Stimulated activated naive CD8-positive, alpha-beta T cell treated with anti-CD3 and anti-CD28 coated beads, Interleukin-15, Interleukin-2, amounts not matched to agents 100 ng/mL and 50 ng/mL, for 24 hours (primary cell): ENCODE measurements at regions not wholly inside any gene's neighbourhood (a gene's known extent, or its start where the extent isn't known, plus 50 kb on each side); places are given as distances from the start of the nearest gene placed in this dataset.

Source experiments
- H3K27ac Mint-ChIP-seq: one replicate; pipeline ENCODE4 v1.8.0; 2021; ENCODE audit warnings: mild to moderate bottlenecking, mixed read lengths
- H3K27me3 Mint-ChIP-seq: one replicate; pipeline ENCODE4 v1.8.0; 2021; ENCODE audit warnings: mixed read lengths
- H3K36me3 Mint-ChIP-seq: one replicate; pipeline ENCODE4 v1.8.0; 2021; ENCODE audit warnings: low read depth, mixed read lengths
- H3K4me1 Mint-ChIP-seq: one replicate; pipeline ENCODE4 v1.8.0; 2021; ENCODE audit warnings: low read depth, mixed read lengths
- H3K4me3 Mint-ChIP-seq: one replicate; pipeline ENCODE4 v1.8.0; 2021; ENCODE audit warnings: mild to moderate bottlenecking, mixed read lengths
- H3K9me3 Mint-ChIP-seq: one replicate; pipeline ENCODE4 v1.8.0; 2021; ENCODE audit warnings: mixed read lengths

- Mint-ChIP-seq H3K27me3 (no peaks in the 10 kb centered on the region), H3K4me1 (peaks cover 25% of the 10 kb centered on the region), H3K27ac (no peak overlapping the region), H3K36me3 (no peaks in the 10 kb centered on the region), H3K4me3 (no peak overlapping the region), H3K9me3 (no peaks in the 10 kb centered on the region)
Measured at GRCh38 chr14:106840991-106841390, 1314.6 kb downstream of the TMEM121 start.

- Mint-ChIP-seq H3K27ac (no peak overlapping the region), H3K9me3 (no peaks in the 10 kb centered on the region), H3K27me3 (no peaks in the 10 kb centered on the region), H3K36me3 (no peaks in the 10 kb centered on the region), H3K4me1 (peaks cover 32% of the 10 kb centered on the region), H3K4me3 (no peak overlapping the region)
Measured at GRCh38 chr14:106841701-106842100, 1315.3 kb downstream of the TMEM121 start.

GRCh38 chr14:106842687-106843086, 1316.3 kb downstream of the TMEM121 start:
- H3K27ac Mint-ChIP-seq, result no peak overlapping the region
- no peaks in the 10 kb centered on the region for H3K27me3 Mint-ChIP-seq
- peak overlapping the region; percentile 3 for H3K4me3 Mint-ChIP-seq
- H3K9me3 Mint-ChIP-seq, result no peaks in the 10 kb centered on the region
- H3K4me1 Mint-ChIP-seq, result peaks cover 40% of the 10 kb centered on the region
- no peaks in the 10 kb centered on the region for H3K36me3 Mint-ChIP-seq

- H3K9me3 Mint-ChIP-seq, result no peaks in the 10 kb centered on the region
- no peaks in the 10 kb centered on the region for H3K36me3 Mint-ChIP-seq
- peak overlapping the region; percentile 91 for H3K4me3 Mint-ChIP-seq
- peak overlapping the region; percentile 94 for H3K27ac Mint-ChIP-seq
- H3K27me3 Mint-ChIP-seq, result no peaks in the 10 kb centered on the region
- peaks cover 47% of the 10 kb centered on the region for H3K4me1 Mint-ChIP-seq
Measured at GRCh38 chr14:106843386-106843785, 1317.0 kb downstream of the TMEM121 start.

- Mint-ChIP-seq H3K4me1 (peaks cover 53% of the 10 kb centered on the region), H3K4me3 (peak overlapping the region; percentile 91), H3K27me3 (no peaks in the 10 kb centered on the region), H3K27ac (peak overlapping the region; percentile 94), H3K9me3 (no peaks in the 10 kb centered on the region), H3K36me3 (no peaks in the 10 kb centered on the region)
Measured at GRCh38 chr14:106843951-106844483, 1317.6 kb downstream of the TMEM121 start.

GRCh38 chr14:106844608-106845285, 1318.4 kb downstream of the TMEM121 start:
- H3K4me1 Mint-ChIP-seq, result peaks cover 54% of the 10 kb centered on the region

GRCh38 chr14:106845286-106846087, 1319.1 kb downstream of the TMEM121 start:
- Mint-ChIP-seq H3K4me1 (peaks cover 54% of the 10 kb centered on the region), H3K4me3 (peak overlapping the region; percentile 91), H3K27ac (peak overlapping the region; percentile 62), H3K27me3 (no peaks in the 10 kb centered on the region), H3K36me3 (no peaks in the 10 kb centered on the region), H3K9me3 (no peaks in the 10 kb centered on the region)

More at GRCh38 chr14:106844608-106845285, 1318.4 kb downstream of the TMEM121 start:
- Mint-ChIP-seq H3K27ac (peak overlapping the region; percentile 94), H3K4me3 (peak overlapping the region; percentile 91), H3K27me3 (no peaks in the 10 kb centered on the region), H3K36me3 (no peaks in the 10 kb centered on the region), H3K9me3 (no peaks in the 10 kb centered on the region)

- peak overlapping the region; percentile 19 for H3K27ac Mint-ChIP-seq
- H3K4me3 Mint-ChIP-seq, result peak overlapping the region; percentile 91
- H3K4me1 Mint-ChIP-seq, result peaks cover 54% of the 10 kb centered on the region
- H3K9me3 Mint-ChIP-seq, result no peaks in the 10 kb centered on the region
- H3K27me3 Mint-ChIP-seq, result no peaks in the 10 kb centered on the region
- no peaks in the 10 kb centered on the region for H3K36me3 Mint-ChIP-seq
Measured at GRCh38 chr14:106846218-106846617, 1319.8 kb downstream of the TMEM121 start.

- no peaks in the 10 kb centered on the region for H3K27me3 Mint-ChIP-seq
- H3K27ac Mint-ChIP-seq, result no peak overlapping the region
- no peak overlapping the region for H3K4me3 Mint-ChIP-seq
- no peaks in the 10 kb centered on the region for H3K36me3 Mint-ChIP-seq
- peaks cover 53% of the 10 kb centered on the region for H3K4me1 Mint-ChIP-seq
- no peaks in the 10 kb centered on the region for H3K9me3 Mint-ChIP-seq
Measured at GRCh38 chr14:106848330-106849121, 1322.1 kb downstream of the TMEM121 start.

- Mint-ChIP-seq H3K36me3 (no peaks in the 10 kb centered on the region), H3K27me3 (no peaks in the 10 kb centered on the region), H3K9me3 (no peaks in the 10 kb centered on the region), H3K4me1 (peaks cover 35% of the 10 kb centered on the region), H3K27ac (no peak overlapping the region), H3K4me3 (peak overlapping the region; percentile 15)
Measured at GRCh38 chr14:106850913-106851825, 1324.8 kb downstream of the TMEM121 start.

- Mint-ChIP-seq H3K9me3 (no peaks in the 10 kb centered on the region), H3K27me3 (peaks cover 32% of the 10 kb centered on the region), H3K4me1 (peaks cover 25% of the 10 kb centered on the region), H3K4me3 (peak overlapping the region; percentile 52), H3K36me3 (no peaks in the 10 kb centered on the region), H3K27ac (no peak overlapping the region)
Measured at GRCh38 chr14:106872611-106873446, 1346.4 kb downstream of the TMEM121 start.

- no peak overlapping the region for H3K4me3 Mint-ChIP-seq
- H3K36me3 Mint-ChIP-seq, result no peaks in the 10 kb centered on the region
- H3K27ac Mint-ChIP-seq, result no peak overlapping the region
- no peaks in the 10 kb centered on the region for H3K9me3 Mint-ChIP-seq
- H3K27me3 Mint-ChIP-seq, result peaks cover 31% of the 10 kb centered on the region
- peaks cover 25% of the 10 kb centered on the region for H3K4me1 Mint-ChIP-seq
Measured at GRCh38 chr14:106874350-106874749, 1348.0 kb downstream of the TMEM121 start.

GRCh38 chr14:106875503-106875902, 1349.1 kb downstream of the TMEM121 start:
- no peak overlapping the region for H3K4me3 Mint-ChIP-seq
- no peaks in the 10 kb centered on the region for H3K36me3 Mint-ChIP-seq
- no peak overlapping the region for H3K27ac Mint-ChIP-seq
- peaks cover 29% of the 10 kb centered on the region for H3K27me3 Mint-ChIP-seq
- H3K4me1 Mint-ChIP-seq, result peaks cover 25% of the 10 kb centered on the region
- H3K9me3 Mint-ChIP-seq, result no peaks in the 10 kb centered on the region
